Activated T-cell treated with anti-CD3 and anti-CD28 coated beads for 4 hours (primary cell): ENCODE measurements at regions not wholly inside any gene's neighbourhood (a gene's known extent, or its start where the extent isn't known, plus 50 kb on each side); places are given as distances from the start of the nearest gene placed in this dataset.
"Not testable (repeated sequence)": the region's sequence is repeated elsewhere in the genome, so short reads cannot be mapped to it uniquely, and the experiment has no call there.

Experiments used
- DNase-seq: peaks from one replicate; pipeline ENCODE4 v3.0.0-alpha.2; 2020

DNA sequence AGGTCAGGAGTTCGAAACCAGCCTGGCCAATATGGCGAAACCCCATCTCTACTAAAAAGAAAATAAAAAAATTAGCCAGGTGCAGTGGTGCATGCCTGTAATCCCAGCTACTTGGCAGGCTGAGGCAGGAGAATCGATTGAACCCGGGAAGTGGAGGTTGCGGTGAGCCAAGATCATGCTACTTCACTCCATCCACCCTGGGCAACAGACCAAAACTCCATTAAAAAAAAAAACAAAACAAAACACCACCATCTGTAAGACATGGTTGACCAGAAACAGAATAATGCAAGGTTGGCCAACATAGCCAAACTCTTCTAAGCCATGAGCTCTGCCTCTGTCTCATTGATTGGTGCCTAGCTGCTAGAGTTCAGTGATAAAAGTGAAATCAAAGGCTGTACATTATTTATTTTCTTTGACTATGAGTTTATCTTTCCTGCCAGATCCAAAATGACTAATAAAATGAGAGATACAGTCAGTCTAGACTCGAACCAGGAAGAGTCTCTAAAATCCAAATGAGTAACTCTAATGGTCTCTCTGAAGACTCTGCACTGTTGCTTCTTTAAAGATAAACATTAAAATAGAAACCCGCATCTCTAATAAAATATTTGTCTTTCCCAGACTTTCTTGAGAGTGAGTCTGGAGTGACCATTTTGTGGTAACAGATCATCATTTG lies 404.7 kb downstream of the DAD1 start:
- no peak for DNase-seq

GRCh38 chr14:22180045-22180444 lies 409.0 kb downstream of the DAD1 start:
- no peak for DNase-seq

- DNase-seq, result no peak
Observed at GRCh38 chr14:22179190-22179589, 409.8 kb downstream of the DAD1 start.

GRCh38 chr14:22178333-22178839 lies 410.6 kb downstream of the DAD1 start:
- no peak for DNase-seq

DNA sequence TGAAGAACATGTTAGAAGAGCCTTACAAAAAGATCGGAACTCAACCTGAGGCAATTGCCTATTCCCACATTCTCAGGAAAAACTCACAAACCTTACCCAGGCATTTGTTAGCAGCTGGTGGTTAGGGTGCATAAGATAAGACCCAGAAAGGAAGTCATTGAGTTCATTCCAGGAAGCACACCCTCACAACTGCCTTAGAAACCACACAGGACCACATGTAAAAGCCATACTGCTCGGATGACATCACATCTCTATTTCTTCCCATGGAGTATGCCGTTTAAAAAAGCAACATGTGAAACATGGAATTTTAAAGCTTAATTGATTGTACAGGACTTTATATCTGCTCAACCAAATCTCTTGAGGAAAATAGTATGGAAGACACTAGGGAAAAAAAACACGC lies 411.2 kb downstream of the DAD1 start:
- no peak for DNase-seq

DNA sequence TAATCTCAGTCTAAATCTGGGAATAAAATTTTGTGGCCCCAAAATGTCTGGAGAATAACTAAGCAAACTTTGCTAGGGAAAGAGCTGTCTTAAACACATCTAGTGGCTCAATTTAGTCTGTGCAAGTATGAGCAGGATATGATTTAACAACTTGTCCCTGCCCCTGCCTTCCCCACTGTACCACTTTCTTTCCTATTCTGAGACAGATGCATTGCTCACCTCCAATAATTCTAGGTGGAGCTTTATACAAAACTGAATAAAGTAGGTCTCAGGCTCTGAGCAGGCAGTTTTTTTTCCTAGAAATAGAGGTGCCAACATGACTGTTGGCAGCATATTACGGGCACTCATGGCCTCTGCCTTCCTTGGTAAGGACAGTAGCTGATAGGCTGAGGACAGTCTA lies 412.1 kb downstream of the DAD1 start:
- DNase-seq, result no peak

DNA sequence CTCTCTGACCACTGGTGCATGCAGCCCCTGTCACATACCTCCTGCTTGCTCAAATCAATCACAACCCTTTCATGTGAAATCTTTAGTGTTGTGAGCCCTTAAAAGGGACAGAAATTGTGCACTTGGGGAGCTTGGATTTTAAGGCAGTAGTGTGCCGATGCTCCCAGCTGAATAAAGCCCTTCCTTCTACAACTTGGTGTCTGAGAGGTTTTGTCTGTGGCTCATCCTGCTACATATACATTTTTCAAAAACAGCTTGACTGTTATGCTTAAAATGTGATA lies 413.8 kb downstream of the DAD1 start:
- DNase-seq, result not testable (repeated sequence)

DNA sequence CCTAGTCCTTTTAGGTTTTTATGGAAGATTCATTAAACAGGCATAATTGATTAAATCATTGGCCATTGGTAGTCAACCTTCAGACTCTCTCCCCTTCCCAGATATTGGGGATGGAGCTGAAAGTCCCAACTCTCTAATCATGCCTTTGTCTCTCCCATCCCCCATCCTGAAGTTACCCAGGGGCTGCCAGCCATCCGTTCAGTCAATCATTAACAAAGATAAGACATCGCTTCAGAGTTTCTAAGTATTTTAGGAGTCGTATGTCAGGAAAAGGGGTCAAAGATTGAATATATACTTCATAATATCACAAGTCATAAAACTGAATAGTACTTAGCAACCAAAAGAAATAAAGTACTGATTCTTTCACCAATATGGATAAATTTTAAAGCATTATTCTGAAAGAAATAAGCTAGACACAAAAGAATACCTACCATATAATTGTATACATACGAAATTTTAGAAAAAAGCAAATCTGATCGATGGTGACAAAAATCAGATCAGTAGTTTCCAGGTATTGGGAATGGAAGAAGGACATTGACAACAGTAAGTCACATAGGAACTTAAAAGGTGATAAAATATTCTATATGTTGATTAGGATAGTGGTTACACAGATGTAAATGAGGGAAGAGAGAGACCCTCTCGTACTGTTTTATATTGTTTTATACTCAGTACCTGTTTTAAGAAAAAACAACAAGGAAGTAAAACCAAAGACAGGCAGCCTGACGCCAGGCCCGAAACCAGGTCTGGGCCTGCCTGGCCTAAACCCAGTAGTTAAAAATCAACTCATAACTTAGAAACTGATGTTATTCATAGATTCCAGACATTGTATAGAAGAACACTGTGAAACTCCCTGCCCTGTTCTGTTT lies 414.4 kb downstream of the DAD1 start:
- DNase-seq, result no peak

DNA sequence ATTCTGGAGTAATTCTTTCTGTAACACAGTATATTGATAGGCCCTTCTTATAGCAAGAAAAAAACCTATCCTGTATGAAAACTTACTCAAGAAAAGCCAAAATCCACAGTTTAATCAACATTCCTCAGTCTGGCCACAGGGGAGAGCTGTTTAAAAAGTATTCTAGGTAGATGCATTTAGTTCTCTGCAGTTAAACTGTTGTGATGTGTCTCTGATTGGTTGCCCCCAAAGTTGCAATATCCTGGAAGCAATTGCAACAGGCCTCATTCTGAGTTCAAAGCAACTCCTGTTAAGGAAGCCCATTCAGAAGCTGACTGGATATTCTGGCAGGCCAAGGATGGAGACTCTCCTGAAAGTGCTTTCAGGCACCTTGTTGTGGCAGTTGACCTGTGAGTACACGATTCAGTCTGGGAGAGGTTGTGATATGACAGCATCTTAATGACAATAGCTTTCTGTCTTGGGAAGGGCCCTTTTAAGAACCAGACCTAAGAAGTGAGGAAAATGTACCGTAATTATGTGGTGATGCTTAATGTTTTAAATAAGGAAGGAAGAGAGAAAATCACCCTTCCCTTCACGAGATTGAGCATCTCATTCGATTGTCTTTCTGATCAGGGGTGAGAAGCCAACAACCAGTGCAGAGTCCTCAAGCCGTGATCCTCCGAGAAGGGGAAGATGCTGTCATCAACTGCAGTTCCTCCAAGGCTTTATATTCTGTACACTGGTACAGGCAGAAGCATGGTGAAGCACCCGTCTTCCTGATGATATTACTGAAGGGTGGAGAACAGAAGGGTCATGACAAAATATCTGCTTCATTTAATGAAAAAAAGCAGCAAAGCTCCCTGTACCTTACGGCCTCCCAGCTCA lies 420.7 kb downstream of the DAD1 start:
- DNase-seq, result no peak

- no peak for DNase-seq
Observed at GRCh38 chr14:22164616-22165015, 424.4 kb downstream of the DAD1 start.

DNA sequence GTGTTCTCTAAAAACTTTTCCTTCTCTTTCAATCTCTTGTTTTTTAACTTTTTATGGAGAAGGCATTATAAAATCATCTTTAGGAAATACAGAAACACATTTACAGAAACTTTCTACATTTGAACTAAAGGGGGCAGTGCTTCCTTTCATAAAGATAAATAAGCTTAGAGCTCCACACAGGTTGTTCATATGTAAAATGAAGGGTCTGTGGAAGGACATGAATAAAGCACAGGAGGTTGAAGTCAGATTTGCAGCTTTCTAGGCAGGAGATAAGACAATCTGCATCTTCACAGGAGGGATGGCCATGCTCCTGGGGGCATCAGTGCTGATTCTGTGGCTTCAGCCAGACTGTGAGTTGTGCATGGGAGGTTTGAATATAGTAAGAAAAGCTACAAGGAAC lies 426.0 kb downstream of the DAD1 start:
- DNase-seq, result no peak

DNA sequence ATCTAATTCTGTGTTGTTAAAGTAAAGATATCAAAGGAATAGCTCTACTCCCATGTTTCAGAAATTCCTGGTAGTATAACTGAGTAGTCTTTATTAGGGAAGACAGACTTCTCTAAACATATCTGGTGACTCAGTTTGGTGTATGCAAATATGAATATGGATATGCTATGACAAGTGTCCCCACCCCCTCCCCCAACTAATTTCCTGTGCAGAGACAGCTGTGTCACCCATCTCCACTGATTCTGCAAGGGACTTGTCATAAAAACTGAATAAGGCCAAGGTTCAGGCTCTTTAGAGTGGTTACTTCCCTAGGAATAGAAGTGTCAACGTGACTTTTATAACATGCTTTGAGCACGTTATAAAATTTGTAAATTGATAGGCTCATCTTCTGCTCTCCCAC lies 429.1 kb downstream of the DAD1 start:
- DNase-seq, result no peak

- DNase-seq, result no peak
Observed at GRCh38 chr14:22159099-22159498, 429.9 kb downstream of the DAD1 start.

DNA sequence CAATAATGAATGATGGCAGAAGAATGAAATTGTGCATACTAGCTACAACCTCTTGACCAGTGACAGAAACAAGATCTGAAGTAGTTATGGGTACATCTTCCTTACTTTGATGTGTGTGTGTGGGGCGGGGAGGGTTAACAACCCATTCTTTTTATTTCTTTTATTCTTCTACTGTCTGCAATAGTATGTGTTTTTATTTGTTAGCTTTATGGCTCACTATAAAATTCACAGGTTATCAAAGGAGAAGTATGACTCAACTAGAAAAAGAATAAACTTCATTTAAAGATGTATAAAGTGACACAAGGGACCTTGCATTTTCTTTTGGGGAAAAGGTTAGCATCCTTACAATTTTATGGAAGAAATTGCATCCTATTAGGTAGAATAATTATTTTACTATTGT lies 430.5 kb downstream of the DAD1 start:
- DNase-seq, result no peak

GRCh38 chr14:22155571-22155970 lies 433.5 kb downstream of the DAD1 start:
- DNase-seq, result no peak

DNA sequence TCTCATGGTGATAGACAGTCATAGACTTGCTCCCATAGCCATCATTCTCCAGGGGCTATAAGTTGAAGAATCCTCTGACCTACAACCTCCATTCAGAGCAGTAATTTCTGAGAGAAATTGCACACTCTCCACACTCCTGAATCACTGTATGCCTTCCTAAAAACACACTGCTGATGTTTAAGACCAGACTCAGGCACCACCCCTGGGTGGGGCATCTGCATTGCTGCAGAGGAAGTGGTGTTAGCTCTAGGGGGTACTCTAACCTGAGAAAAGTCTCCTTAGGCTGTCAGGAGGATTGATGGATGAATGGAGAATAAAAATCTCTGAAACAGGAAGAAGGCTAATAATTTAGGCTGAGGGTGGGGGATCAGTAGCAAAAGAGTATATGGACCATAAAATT lies 436.1 kb downstream of the DAD1 start:
- no peak for DNase-seq

- no peak for DNase-seq
Observed at GRCh38 chr14:22152161-22152870, 436.7 kb downstream of the DAD1 start.

DNA sequence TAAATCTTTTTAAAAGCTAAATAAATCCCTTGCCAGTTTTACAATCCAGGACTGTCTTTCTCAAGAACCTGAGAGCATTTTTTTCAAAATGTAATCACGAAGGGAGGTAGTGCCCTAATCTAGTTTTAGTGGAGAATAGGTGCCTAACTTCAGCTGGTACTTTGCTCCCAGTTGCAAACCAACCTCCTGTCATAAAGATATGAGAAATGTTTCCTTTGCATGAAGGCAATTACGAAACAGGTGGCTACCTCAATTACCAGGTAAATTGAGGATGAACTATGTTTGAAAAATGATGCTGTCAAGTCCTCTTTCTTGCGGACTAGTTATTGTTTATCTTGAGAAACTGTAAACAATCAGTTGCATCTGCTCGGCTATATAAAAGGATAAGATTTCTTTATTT lies 437.9 kb downstream of the DAD1 start:
- no peak for DNase-seq

GRCh38 chr14:22149058-22149457 lies 440.0 kb downstream of the DAD1 start:
- no peak for DNase-seq

GRCh38 chr14:22147716-22148115 lies 441.3 kb downstream of the DAD1 start:
- DNase-seq, result no peak

DNA sequence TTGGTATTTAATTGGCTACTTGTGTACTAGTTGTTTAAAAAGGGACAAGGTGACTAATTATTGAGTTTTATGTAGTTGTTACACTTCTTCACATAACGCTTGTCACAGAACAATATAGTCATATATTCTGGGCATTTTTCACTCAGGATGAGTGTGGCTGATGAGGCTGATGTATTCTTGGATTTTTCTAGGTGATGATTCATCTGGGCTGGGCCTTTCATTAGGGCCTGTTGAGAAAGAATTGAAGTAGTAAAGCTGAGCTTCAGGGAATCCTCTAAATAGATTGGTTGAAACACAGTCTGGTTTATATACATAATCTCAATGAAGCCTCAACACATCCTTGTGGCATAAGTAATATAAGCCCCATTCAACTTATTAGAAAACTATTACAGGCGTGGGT lies 445.7 kb downstream of the DAD1 start:
- DNase-seq, result no peak

DNA sequence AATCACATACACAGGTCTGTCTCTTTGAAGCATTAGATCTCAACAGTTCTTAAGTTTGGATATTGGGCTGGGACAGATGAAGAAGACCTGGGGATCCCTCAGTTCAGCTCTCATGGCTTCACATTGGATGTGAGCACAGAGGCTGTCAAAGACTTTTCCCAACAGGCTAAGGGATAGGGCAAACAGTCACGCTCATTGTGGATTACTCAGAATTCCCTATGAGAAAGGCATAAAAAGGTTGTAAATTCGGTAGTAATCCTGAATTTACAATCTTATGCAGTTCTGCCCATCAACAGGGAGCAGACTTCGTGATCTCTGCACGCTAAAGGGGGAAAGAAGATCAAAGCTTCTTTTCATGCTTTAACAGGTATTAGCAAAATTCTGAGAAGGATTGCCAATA lies 448.4 kb downstream of the DAD1 start:
- DNase-seq, result no peak
